Putamen (tissue), 1 donor: ENCODE measurements at regions not wholly inside any gene's neighbourhood (a gene's known extent, or its start where the extent isn't known, plus 50 kb on each side); places are given as distances from the start of the nearest gene placed in this dataset.
"Not testable (repeated sequence)": the region's sequence is repeated elsewhere in the genome, so short reads cannot be mapped to it uniquely, and the experiment has no call there.

ENCODE experiments used
- DNase-seq: peaks from one replicate; pipeline ENCODE4 v3.0.0-alpha.2; 2016; ENCODE audit warnings: low spot score

DNA sequence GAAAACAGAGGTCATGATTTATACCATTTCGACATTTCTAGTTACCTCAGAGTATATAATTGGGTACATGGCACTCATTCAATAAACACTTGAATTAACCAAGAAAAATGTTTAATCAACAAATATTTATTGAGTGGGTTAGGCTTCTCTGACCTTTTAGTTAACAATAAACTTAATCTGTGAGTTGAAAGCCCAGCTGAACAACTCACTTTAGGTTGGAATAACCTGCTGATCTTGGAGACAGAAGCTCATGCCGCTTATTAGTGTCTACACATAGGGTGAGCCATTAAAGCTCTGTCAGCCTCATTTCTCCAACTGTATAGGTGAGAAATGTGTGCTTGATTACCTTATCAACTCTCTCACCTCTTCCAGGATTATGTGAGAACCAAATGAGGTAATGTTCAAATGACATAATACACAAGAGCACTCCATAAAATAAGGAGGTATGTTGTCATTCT lies 98.2 kb upstream of the DTNBP1 start:
- no peak for DNase-seq

DNA sequence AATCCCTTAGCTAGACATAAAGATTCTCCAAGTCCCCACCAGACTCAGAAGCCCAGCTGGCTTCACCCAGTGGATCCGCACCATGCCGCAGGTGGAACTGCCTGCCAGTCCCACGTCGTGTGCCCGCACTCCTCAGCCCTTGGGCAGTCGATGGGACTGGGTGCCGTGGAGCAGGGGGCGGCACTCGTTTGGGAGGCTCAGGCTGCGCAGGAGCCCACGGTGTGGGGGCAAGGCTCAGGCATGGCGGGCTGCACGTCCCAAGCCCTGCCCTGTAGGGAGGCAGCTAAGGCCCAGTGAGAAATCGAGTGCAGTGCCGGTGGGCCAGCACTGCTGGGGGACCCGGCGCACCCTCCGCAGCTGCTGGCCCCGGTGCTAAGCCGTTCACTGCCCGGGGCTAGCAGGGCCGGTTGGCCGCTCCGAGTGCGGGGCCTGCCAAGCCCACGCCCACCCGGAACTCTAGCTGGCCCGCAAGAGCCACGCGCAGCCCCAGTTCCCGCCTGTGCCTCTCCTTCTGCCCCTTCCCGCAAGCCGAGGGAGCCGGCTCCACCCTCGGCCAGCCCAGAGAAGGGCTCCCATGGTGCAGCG lies 95.9 kb upstream of the DTNBP1 start:
- no peak for DNase-seq

- DNase-seq: no peak
Measured at GRCh38 chr6:15755526-15755925, 92.7 kb upstream of the DTNBP1 start.

GRCh38 chr6:15754706-15755079 lies 91.9 kb upstream of the DTNBP1 start:
- no peak for DNase-seq

DNA sequence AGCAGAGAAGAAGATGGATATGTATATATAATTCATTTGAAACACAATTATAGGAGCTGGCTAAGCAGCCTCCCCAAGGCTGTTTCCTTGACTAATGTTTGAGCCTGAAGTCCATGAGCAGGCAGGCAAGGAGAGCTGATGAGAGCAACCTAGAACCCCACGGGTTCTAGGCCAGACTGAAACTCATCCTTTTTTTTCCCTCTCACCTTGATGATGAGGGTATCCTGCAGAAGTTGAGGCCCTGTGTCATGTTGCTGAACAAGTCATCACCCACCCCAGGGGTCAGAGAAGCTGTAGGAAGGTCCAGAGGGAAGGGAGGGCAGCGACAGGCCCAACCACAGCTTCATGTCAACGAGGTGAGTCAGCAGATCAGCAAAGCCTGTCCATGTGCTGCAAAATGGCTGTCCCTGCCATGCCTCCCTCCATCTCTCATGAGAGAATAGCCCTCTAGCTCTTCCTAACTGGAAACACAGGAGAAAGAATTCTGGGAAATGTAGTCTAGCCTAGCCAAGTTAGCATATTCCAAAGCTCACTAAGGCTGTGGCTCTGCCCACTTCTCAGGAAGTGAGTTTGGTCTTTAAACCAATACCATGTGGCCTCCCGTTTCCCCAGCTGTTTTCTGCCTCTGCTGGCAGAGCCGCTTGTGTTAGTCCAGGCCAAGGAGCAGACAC lies 91.3 kb upstream of the DTNBP1 start:
- DNase-seq: no peak

DNA sequence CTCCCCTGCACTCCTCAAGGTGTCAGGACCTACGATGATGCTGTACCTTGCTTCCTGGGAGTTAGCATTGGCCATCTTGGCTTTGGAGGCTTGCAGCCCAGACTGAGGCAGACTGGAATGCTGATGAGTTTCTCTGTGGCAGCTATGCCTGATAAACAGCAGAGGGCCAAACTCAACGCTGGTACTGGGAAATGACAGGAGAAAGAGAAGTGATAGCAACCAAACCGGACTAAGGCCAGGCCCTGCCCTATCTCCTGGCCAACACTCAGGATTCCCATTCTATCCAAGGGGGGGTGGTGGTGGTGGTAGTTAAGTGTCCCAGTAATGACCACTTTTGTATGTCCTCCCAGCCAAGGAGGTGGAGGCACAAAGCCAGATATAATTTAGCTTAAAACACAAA lies 90.0 kb upstream of the DTNBP1 start:
- no peak for DNase-seq

DNA sequence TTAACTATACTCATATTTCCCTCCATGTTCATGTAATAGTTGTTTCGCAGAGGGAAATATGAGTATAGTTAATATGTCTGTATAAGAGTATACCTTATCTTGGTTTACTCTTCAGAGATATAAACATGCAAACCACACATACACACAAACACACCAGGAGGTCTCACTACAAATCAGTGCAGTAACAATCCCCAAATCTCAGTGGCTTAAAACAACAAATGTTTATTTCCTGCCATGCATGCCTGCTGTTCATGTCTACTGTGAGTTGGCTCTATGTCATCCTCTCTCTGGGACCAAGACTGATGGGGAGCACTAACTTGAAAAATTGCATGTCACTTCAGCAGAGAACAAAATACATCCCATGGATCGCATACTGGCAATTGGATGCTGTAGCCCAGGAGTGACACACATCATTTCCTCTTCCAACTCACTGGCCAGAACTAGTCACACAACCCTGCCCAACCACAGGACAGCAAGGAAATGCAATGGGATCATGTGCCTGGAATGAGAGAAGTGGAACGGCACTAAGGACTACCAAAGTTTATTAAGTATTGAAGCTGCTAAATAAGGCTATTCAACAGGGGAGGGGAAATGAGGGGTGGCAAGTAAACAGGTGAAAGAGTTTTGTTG lies 89.0 kb upstream of the DTNBP1 start:
- no peak for DNase-seq

GRCh38 chr6:15748341-15748740 lies 85.5 kb upstream of the DTNBP1 start:
- no peak for DNase-seq

DNA sequence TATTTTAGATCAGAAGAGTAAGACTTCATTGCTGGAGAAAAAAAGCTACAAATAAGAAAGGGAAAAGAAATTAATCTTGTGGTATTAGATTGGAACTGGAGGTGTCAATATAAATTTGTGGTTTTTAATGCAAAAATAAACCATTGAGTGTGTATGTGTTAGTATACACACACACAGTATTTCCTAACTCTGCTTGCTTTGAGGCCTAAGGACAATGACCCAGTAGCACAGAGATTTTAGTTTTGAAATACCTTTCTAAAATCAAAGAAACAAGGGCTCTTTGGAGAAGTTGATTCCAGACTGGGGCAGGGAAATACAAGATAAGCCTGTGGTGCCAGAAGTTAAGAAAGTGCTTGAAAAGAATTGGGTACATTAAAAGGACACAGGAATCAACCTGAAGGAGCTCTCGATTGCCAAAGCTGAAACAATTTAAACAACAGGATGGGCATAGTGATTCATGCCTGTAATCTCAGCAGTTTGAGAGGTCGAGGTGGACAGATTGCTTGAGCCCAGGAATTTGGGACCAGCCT lies 84.6 kb upstream of the DTNBP1 start:
- no peak for DNase-seq

- no peak for DNase-seq
Measured at GRCh38 chr6:15745781-15746180, 83.0 kb upstream of the DTNBP1 start.

DNA sequence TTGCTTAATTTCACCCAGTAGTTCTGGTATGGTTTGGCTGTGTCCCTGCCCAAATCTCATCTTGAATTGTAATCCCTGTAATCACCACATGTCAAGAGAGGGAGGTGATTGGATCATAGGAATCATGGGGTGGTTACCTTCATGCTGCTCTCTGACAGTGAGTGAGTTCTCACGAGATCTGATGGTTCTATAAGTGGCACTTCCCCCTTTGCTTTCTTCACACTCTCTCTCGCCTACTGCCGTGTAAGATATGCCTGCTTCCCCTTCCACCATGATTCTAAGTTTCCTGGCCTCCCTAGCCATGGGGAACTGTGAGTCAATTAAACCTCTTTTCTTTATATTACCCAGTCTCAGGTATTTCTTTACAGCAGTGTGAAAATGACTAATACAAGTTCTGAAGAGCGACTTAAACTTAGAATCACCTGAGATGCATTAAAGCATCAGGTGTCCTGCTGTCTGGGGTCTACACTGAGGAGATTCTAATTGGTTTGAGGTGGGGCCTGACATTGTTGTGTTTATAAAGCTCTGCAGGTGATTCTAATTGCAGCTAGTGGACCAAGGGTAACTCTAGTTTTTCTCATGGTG lies 82.1 kb upstream of the DTNBP1 start:
- no peak for DNase-seq

- DNase-seq: not testable (repeated sequence)
Measured at GRCh38 chr6:15742013-15742412, 79.2 kb upstream of the DTNBP1 start.

DNA sequence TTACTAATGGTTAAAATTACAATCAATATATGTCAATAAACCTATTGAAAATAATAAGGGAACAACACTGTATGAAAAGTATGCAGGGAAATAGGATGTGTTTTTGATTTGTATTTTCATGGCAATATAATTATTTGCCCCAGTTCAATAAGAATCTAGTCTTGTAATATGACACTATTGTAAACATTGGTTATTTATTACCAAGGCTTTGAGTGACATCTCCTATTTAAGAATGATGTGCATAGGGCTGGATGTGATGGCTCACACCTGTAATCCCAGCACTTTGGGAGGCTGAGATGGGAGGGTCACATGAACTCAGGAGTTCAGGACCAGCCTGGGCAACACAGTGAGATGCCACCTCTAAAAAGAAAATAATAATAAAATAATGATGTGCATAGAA lies 78.6 kb upstream of the DTNBP1 start:
- no peak for DNase-seq

- DNase-seq: no peak
Measured at GRCh38 chr6:15739867-15740266, 77.0 kb upstream of the DTNBP1 start.

DNA sequence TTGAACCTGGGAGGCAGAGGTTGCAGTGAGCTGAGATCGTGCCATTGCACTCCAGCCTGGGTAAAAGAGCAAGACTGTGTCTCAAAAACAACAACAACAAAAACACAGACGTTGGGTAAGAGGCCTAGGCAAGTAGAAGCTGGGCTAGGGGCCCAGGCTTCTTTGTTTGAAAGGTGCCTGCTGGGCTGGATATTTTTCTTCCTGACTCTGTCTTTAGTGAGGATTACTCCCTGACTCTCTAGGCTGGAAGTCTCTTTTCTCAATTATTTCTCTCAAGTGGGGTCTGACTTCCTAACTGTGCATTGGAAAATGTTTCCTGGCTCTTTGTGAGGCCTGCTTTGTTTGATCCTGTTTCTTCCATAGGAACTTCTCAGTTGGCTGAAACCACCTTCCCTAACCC lies 76.5 kb upstream of the DTNBP1 start:
- no peak for DNase-seq

GRCh38 chr6:15738195-15738594 lies 75.4 kb upstream of the DTNBP1 start:
- DNase-seq: not testable (repeated sequence)

DNA sequence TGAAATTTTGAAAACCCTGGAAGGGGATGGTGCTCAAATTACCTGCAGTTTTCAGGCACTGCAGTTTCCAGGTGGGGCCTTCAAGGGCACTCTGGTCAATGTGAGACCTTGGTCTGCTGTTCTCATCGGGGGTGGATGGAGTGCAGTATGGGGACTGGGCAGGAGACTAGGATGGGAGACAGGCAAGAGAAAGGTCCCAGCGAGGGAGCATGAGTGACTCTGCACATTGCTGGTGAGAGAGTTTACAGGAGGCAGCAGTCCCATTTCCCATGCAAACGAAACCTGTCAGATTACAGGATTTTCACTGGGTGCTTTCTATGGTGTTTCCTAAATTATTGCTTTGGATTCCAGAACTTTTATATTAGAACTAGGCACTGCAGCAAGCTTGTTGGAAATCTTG lies 73.5 kb upstream of the DTNBP1 start:
- DNase-seq: no peak

DNA sequence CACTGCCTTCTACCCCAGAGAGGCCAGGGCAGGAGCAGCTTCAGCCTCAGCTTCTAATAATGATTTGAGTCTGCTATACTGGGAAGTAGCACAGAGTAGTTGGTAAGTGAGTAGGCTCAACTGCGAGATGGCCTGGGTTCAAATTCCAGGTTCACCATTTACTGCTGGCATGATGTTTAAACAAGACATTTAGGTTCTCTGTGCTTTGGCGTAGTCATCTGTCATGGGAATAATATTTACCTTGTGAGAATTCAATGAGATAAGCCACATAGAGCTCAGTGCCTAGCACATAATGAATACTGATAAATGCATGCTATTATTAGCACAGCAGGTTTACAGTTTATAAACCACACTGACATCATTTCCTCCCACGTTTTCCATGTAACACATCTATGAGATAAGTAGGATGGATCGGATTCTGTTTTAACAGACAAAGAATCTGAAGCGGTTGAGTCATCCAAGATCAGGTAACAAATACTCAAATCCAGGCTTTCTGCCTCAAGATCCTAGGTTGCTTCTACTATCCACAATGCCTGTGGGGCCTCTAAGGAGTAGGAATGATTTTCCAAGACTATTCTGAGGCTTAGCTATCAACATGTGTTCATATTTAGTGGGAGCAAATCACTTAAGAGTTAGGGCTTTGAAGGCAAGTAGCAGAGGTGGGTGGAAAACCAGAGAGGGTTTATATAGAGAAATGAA lies 72.9 kb upstream of the DTNBP1 start:
- DNase-seq: peak; percentile 58

DNA sequence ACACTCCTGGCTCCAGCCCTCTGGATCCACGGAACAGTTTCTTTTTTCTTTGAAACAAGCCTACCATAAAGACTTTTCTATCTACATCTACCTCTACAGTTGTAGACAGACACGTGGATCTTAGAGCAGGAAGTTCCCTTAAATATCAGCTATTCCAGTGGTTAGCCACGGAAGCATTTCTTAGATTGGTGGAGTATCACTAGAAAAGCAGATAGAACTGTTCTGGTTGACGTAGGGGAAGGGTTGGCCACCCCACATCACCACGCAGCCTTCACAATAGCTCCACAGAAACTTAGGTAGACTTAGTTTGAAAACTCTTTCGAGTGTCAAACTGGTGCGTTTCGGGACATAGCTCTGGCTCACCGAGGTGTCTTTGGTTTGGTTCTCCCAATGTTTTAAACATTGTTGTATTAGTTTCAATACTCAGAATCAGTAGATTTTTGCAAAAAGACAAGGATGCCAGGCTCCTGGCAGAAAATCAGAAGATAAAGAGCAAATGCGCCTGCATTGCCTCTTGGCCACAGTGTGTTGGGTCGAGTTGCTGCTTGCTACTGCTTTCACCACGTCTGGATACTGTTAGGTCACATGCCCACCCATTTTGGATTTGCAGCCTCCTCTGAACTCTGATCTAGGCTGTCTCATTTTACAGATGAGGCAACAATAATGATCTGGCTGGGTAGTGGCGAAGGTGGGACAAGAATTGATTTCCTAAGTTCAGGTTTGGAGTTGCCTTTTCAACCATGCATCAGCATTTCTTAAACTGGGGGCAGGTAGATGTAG lies 71.5 kb upstream of the DTNBP1 start:
- DNase-seq: no peak

GRCh38 chr6:15730922-15731321 lies 68.1 kb upstream of the DTNBP1 start:
- DNase-seq: no peak

DNA sequence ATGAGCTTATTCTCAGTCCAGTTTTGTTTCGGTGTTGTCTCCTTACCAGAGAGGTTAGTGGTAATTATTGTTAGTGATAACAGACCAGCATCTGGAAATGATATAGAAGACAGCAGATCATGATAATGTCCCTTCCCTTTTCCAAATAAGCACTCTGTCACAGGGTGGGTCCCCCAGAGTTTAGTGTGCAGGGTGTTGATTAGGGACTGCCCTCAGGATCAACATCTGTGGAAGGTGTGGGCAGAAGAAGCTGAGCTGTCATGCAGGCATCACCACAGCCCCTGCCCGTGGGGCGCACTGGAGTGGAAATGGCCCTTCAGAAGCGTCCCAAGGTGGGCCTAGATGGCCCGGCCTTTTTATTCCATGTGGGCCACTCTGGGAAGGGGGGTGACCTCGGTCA lies 67.6 kb upstream of the DTNBP1 start:
- DNase-seq: no peak

- no peak for DNase-seq
Measured at GRCh38 chr6:15722731-15723130, 59.9 kb upstream of the DTNBP1 start.
